Psoas muscle (tissue), 7 donors: ENCODE measurements at regions not wholly inside any gene's neighbourhood (a gene's known extent, or its start where the extent isn't known, plus 50 kb on each side); places are given as distances from the start of the nearest gene placed in this dataset.

ENCODE experiments used
- ATAC-seq, 4 donors: fragments of 200-7000 bp; cut with Tn5 transposase; one replicate each; pipeline ENCODE4 v1.9.1; 2020; ENCODE audit warnings: moderate library complexity in 3 of 4, mild to moderate bottlenecking in 2 of 4
- DNase-seq, 2 donors: peaks; one replicate each; pipeline ENCODE4 v3.0.0-alpha.2; 2020
- H3K27ac ChIP-seq: fragments of 200-600 bp; one replicate; pipeline ENCODE4 v1.8.0; 2022
- H3K27me3 ChIP-seq, 3 donors: fragments of 200-600 bp in 1 of 3; one replicate each; pipeline versions ENCODE4 v1.6.1 to v1.8.0; 2013 to 2022; ENCODE audit warnings: low read length in 2 of 3, mild to moderate bottlenecking in 2 of 3, moderate library complexity in 1 of 3; ENCODE audit not compliant: insufficient read depth in 3 of 3
- H3K36me3 ChIP-seq, 2 donors: fragments of 200-600 bp in 1 of 2; one replicate each; pipeline versions ENCODE4 v1.6.1 to v1.8.0; 2013 to 2022; ENCODE audit warnings: low read depth in 1 of 2, mild to moderate bottlenecking in 1 of 2, moderate library complexity in 1 of 2; ENCODE audit not compliant: insufficient read depth in 1 of 2
- H3K4me1 ChIP-seq: fragments of 200-600 bp; one replicate; pipeline ENCODE4 v1.8.0; 2022
- H3K4me3 ChIP-seq: fragments of 200-600 bp; one replicate; pipeline ENCODE4 v1.8.0; 2022; ENCODE audit warnings: mild to moderate bottlenecking
- H3K9me3 ChIP-seq: fragments of 200-600 bp; one replicate; pipeline ENCODE4 v1.8.0; 2022
- WGBS, 3 donors: extraction: QIAGEN DNeasy Blood & Tissue Kit; methylation state at CpG; one replicate each; pipeline versions ENCODE4 v1.1.6 to v1.1.7; 2013; 5-methylcytosine and 5-hydroxymethylcytosine counted together
- intact Hi-C, 2 donors: fragments of 100-400 bp; cut with DNase I; formaldehyde crosslinking; loops; one replicate each; pipeline versions ENCODE4 v1.11.0 to v1.14.2; 2022
- TF ChIP-seq, protein P1 (sequence below): fragments of 200-600 bp; IDR thresholded peaks from one replicate; pipeline ENCODE4 v1.8.0; 2022; ENCODE audit warnings: antibody characterized with exemption
- donor health status: healthy with polysubstance abuse.
- donor health status: DM: no; HTN: no; CAD: no; lungs with moderate emphysema.
- donor health status: Bipolar disorder and iron deficiency.
- donor health status: healthy.
- donor health status: DM: yes; HTN: yes; CAD: no.
- donor health status: DM: no; HTN: no; CAD: no.
- donor health status: DM: yes; HTN: yes; CAD: no.

DNA sequence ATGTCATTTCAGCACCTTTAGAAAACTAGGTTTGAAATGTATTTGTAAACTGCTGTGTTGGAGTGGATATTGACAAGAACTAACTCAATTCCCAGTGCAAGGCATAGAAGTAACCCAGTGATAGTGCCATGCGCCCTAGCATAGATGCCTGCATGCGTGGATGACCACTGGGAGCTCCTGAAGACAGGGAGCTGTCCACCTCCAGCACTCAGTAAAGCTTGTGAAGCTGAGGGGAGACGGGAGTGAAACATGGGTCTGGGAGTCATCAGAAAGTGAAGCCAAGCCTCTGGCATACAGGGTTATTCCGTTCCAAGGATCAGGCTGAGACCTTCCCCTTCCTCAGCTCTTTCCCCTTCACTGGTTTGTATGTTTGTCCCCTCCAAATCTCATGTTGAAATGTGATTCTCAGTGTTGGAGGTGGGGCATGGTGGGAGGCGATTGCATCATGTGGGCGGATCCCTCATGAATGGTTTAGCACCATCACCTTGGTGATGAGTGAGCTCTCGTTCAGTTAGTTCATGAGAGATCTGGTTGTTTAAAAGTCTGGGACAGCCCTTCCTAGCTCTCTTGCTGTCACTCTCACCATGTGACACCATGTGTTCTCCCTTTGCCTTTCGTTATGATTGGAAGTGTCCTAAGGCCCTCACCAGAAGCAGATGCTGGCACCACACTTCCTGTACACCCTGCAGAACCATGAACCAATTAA lies 146.5 kb upstream of the FERMT1 start:
- ATAC-seq (no peak), DNase-seq (no peak)
- TF ChIP-seq, protein P1, sequence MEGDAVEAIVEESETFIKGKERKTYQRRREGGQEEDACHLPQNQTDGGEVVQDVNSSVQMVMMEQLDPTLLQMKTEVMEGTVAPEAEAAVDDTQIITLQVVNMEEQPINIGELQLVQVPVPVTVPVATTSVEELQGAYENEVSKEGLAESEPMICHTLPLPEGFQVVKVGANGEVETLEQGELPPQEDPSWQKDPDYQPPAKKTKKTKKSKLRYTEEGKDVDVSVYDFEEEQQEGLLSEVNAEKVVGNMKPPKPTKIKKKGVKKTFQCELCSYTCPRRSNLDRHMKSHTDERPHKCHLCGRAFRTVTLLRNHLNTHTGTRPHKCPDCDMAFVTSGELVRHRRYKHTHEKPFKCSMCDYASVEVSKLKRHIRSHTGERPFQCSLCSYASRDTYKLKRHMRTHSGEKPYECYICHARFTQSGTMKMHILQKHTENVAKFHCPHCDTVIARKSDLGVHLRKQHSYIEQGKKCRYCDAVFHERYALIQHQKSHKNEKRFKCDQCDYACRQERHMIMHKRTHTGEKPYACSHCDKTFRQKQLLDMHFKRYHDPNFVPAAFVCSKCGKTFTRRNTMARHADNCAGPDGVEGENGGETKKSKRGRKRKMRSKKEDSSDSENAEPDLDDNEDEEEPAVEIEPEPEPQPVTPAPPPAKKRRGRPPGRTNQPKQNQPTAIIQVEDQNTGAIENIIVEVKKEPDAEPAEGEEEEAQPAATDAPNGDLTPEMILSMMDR, result no peak
- peaks cover 0 to 3% (median 2%) of the 10 kb centered on the region in 3 donors for H3K27me3 ChIP-seq
- H3K9me3 ChIP-seq, result no peaks in the 10 kb centered on the region
- intact Hi-C loops, result no loop called here
- 50 to 55% (median 55%) methylated on average over 8 of the region's 8 CpGs for WGBS, 3 donors
- H3K27ac ChIP-seq, result no peak overlapping the region
- H3K36me3 ChIP-seq, result no peaks in the 10 kb centered on the region
- H3K4me1 ChIP-seq, result no peaks in the 10 kb centered on the region
- no peak overlapping the region for H3K4me3 ChIP-seq

DNA sequence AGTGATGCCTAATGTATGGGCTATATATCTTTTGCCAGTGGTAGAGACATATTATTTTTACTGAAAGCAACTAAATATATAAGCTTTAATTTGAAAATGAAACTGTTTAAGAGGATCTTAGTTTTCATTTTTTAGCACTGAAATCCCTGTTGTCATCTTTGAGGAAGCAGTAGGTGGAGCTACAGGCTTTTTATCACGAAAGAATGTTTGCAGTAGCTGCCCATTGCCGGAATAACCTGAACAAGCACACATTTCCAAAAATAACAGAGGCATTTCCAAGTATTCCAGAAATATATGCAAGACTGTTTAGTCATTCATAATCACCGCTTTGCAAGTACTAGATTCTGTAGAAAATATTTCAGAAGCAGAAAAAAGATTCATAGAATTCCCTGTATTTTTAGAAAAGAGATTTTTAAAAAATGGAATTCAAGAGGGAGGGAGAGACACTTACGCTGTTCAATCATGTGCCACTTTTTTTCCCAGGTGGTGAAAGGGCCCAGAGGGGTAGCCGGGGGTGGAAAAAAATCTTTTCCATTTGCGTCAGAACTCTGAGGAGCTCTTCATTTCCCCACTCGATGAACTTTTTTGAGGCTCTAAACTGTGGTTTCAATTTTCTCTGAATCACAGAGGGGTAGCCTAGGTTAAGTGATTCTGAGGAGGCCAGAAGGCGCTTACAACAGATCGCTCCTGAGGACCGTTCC lies 142.5 kb upstream of the FERMT1 start:
- intact Hi-C loops, result no loop called here

GRCh38 chr20:6253396-6253795 lies 130.6 kb upstream of the FERMT1 start:
- Histone ChIP-seq H3K9me3 (no peaks in the 10 kb centered on the region), H3K36me3 (no peaks in the 10 kb centered on the region), H3K27ac (no peak overlapping the region), H3K4me1 (no peaks in the 10 kb centered on the region), H3K27me3 (no peaks in the 10 kb centered on the region), H3K4me3 (no peak overlapping the region)
- WGBS, 3 donors, result 65 to 82% (median 69%) methylated on average over 2 of the region's 2 CpGs
- DNase-seq (no peak), ATAC-seq (no peak)
- intact Hi-C loops, result no loop called here
- TF ChIP-seq, protein P1, result no peak

More for the DNA sequence above, 142.5 kb upstream of the FERMT1 start:
- DNase-seq (no peak), ATAC-seq (no peak)
- H3K9me3 ChIP-seq, result no peaks in the 10 kb centered on the region
- H3K36me3 ChIP-seq, result no peaks in the 10 kb centered on the region
- H3K27me3 ChIP-seq, result peaks cover 0 to 3% (median 2%) of the 10 kb centered on the region in 3 donors
- H3K4me1 ChIP-seq, result no peaks in the 10 kb centered on the region
- TF ChIP-seq, protein P1, result peak; percentile 9
- peak overlapping the region; percentile 22 for H3K4me3 ChIP-seq
- WGBS, 3 donors, result 27 to 40% (median 27%) methylated on average over 10 of the region's 10 CpGs
- peak overlapping the region; percentile 46 for H3K27ac ChIP-seq

GRCh38 chr20:6245436-6245835 lies 122.6 kb upstream of the FERMT1 start:
- TF ChIP-seq, protein P1, result no peak
- intact Hi-C loops, result no loop called here
- Histone ChIP-seq H3K4me3 (no peak overlapping the region), H3K4me1 (no peaks in the 10 kb centered on the region), H3K27me3 (no peaks in the 10 kb centered on the region), H3K36me3 (no peaks in the 10 kb centered on the region), H3K9me3 (no peaks in the 10 kb centered on the region), H3K27ac (no peak overlapping the region)
- ATAC-seq, result no peak
- WGBS, 3 donors, result 78 to 80% (median 80%) methylated on average over 4 of the region's 4 CpGs
- DNase-seq, result no peak
